HG03108 (cell line): ENCODE measurements at regions not wholly inside any gene's neighbourhood (a gene's known extent, or its start where the extent isn't known, plus 50 kb on each side); places are given as distances from the start of the nearest gene placed in this dataset.

ENCODE experiments used
- ATAC-seq: cut with Tn5 transposase; IDR thresholded peaks from one replicate; pipeline ENCODE4 v1.9.1; 2021; ENCODE audit warnings: moderate library complexity; ENCODE audit not compliant: unreplicated experiment

GRCh38 chr9:117487555-117488175 lies 72.8 kb upstream of the ASTN2 start:
- ATAC-seq: peak; percentile 98

GRCh38 chr9:117486426-117486825 lies 71.6 kb upstream of the ASTN2 start:
- no peak for ATAC-seq

GRCh38 chr9:117485176-117485575 lies 70.3 kb upstream of the ASTN2 start:
- ATAC-seq: no peak

- no peak for ATAC-seq
Observed at GRCh38 chr9:117480729-117481128, 65.9 kb upstream of the ASTN2 start.

- ATAC-seq: no peak
Observed at GRCh38 chr9:117480253-117480652, 65.4 kb upstream of the ASTN2 start.

GRCh38 chr9:117473293-117473692 lies 58.4 kb upstream of the ASTN2 start:
- no peak for ATAC-seq

GRCh38 chr9:117470902-117471301 lies 56.0 kb upstream of the ASTN2 start:
- no peak for ATAC-seq

GRCh38 chr9:117470455-117470854 lies 55.6 kb upstream of the ASTN2 start:
- no peak for ATAC-seq

- ATAC-seq: no peak
Observed at GRCh38 chr9:117466111-117466510, 51.3 kb upstream of the ASTN2 start.

GRCh38 chr9:117465706-117466105 lies 50.8 kb upstream of the ASTN2 start:
- ATAC-seq: no peak

GRCh38 chr9:117464941-117465616 lies 50.2 kb upstream of the ASTN2 start:
- no peak for ATAC-seq
